Activated B cell treated with CpG ODN at 0.5 μM for 24 hours (primary cell): ENCODE measurements at regions not wholly inside any gene's neighbourhood (a gene's known extent, or its start where the extent isn't known, plus 50 kb on each side); places are given as distances from the start of the nearest gene placed in this dataset.

Experiments used
- ATAC-seq: fragments of 200-7000 bp; cut with Tn5 transposase; one replicate; pipeline ENCODE4 v1.10.0; 2021; ENCODE audit warnings: low read depth, mild to moderate bottlenecking, moderate library complexity
- CTCF ChIA-PET: fragments of 350-600 bp; sonication (Branson Sonifier 250); formaldehyde crosslinking; loops from one replicate; lab custom pipeline; 2021; ENCODE audit warnings: antibody characterized with exemption; lab: Charles Lee
- POLR2A ChIA-PET: fragments of 350-600 bp; sonication (Branson Sonifier 250); formaldehyde crosslinking; loops from one replicate; lab custom pipeline; 2021; ENCODE audit warnings: antibody characterized with exemption; lab: Charles Lee
- DNase-seq: peaks from one replicate; pipeline ENCODE4 v3.0.0; 2022
- H3K27ac Mint-ChIP-seq: one replicate; pipeline ENCODE4 v1.8.0; 2020; ENCODE audit warnings: mixed read lengths
- H3K27me3 Mint-ChIP-seq: one replicate; pipeline ENCODE4 v1.8.0; 2021; ENCODE audit warnings: mixed read lengths
- H3K36me3 Mint-ChIP-seq: one replicate; pipeline ENCODE4 v1.8.0; 2021; ENCODE audit warnings: low read depth, mixed read lengths
- H3K4me1 Mint-ChIP-seq: one replicate; pipeline ENCODE4 v1.8.0; 2021; ENCODE audit warnings: mixed read lengths
- H3K4me3 Mint-ChIP-seq: one replicate; pipeline ENCODE4 v1.8.0; 2020; ENCODE audit warnings: mild to moderate bottlenecking, mixed read lengths
- H3K9me3 Mint-ChIP-seq: one replicate; pipeline ENCODE4 v1.8.0; 2020; ENCODE audit warnings: mixed read lengths
- intact Hi-C: fragments of 100-400 bp; cut with micrococcal nuclease; formaldehyde crosslinking; loops from one replicate; pipeline ENCODE4 v1.15.1; 2024
- TF ChIP-seq, protein P1 (sequence below): fragments of 200-600 bp; IDR thresholded peaks from one replicate; pipeline ENCODE4 v1.8.0; 2022; ENCODE audit warnings: antibody characterized with exemption, mild to moderate bottlenecking

DNA sequence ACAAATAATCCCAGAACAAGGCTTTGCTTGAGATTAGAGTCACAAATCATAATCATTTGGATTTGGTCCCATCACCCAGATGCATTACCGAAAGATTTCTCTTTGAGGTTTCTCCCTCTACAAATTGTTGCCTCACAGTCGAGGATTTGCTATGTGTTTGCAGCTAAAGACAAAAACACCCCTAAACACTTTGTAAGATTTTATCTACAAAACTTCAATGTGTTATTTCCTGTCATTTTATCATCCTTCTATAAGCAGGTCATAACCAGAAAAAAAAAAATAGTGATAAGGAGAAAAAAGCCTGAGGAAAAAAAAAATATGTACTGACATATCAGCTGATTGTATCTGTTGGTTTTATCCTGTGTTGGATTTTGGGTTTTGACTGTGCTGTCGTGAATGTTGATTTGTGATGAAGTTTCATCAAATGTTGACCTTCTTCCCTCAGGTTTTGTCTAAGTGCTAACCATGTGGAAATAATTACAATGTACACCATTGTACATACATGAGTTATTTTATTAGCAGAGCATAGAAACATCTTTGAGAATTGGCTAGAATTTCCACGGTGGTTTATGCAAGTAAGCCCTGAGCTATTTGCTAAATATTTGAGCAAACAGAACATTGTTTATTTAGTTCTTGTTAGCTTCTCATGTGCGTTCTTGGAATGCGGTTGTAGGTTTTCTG, 274.4 kb downstream of the NEBL start:
- TF ChIP-seq, protein P1, sequence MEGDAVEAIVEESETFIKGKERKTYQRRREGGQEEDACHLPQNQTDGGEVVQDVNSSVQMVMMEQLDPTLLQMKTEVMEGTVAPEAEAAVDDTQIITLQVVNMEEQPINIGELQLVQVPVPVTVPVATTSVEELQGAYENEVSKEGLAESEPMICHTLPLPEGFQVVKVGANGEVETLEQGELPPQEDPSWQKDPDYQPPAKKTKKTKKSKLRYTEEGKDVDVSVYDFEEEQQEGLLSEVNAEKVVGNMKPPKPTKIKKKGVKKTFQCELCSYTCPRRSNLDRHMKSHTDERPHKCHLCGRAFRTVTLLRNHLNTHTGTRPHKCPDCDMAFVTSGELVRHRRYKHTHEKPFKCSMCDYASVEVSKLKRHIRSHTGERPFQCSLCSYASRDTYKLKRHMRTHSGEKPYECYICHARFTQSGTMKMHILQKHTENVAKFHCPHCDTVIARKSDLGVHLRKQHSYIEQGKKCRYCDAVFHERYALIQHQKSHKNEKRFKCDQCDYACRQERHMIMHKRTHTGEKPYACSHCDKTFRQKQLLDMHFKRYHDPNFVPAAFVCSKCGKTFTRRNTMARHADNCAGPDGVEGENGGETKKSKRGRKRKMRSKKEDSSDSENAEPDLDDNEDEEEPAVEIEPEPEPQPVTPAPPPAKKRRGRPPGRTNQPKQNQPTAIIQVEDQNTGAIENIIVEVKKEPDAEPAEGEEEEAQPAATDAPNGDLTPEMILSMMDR, result no peak
- ATAC-seq (no peak), DNase-seq (no peak)
- Mint-ChIP-seq H3K4me1 (no peaks in the 10 kb centered on the region), H3K27ac (no peak overlapping the region), H3K9me3 (no peaks in the 10 kb centered on the region), H3K4me3 (no peak overlapping the region), H3K36me3 (no peaks in the 10 kb centered on the region), H3K27me3 (no peaks in the 10 kb centered on the region)
- CTCF ChIA-PET, result no interaction called here
- intact Hi-C loops, result no loop called here
- POLR2A ChIA-PET, result no interaction called here

DNA sequence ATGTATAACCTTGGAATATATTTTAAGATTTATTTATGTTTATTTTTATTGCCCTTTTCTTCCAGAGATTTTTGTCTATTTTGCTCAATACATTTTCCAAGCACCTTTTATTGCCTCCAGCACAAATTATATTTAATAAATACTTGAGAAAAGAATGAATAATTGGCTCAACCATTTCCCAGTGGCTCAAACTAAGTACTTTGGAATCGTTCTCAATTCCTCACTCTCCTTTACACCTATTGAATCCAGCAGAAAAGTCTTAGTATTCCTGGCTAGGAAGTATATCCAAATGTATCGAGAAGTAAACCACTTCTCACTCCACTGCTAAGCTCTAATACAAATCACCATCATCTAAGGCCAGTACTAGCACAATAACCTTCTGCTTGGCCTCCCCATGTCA, 276.1 kb downstream of the NEBL start:
- Mint-ChIP-seq H3K27me3 (no peaks in the 10 kb centered on the region), H3K36me3 (no peaks in the 10 kb centered on the region), H3K27ac (no peak overlapping the region), H3K9me3 (no peaks in the 10 kb centered on the region), H3K4me3 (no peak overlapping the region), H3K4me1 (no peaks in the 10 kb centered on the region)
- POLR2A ChIA-PET, result no interaction called here
- no peak for DNase-seq
- intact Hi-C loops, result no loop called here
- CTCF ChIA-PET, result no interaction called here
- TF ChIP-seq, protein P1, result no peak
- ATAC-seq, result no peak

DNA sequence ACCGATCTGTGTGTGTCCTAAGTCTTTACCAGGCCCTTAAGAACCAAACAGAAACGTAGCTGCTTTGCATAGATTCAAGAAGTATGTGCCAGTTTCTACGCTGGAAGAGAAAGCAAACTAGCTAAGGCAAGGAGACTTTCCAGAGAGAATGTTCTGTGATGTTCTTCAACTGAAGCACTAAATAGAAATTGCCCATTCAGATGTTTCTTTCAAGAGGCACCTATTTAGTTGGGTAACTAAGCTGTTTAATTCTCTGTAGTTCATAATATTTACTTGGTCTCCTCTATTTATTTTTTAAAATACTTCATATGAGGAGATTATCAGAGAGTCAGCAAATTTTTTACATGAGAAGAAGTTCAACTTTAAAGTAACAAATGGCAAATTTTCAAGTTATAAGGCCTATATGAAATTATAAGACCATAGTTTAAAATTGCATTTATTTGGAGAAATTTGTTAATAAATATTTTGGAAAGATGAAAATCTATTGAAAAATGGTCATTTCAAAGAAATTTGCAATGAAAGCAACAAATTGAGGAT, 279.0 kb downstream of the NEBL start:
- TF ChIP-seq, protein P1, result no peak
- ChIA-PET CTCF (no interaction called here), POLR2A (no interaction called here)
- H3K27me3 Mint-ChIP-seq, result no peaks in the 10 kb centered on the region
- no peaks in the 10 kb centered on the region for H3K4me1 Mint-ChIP-seq
- intact Hi-C loops, result no loop called here
- ATAC-seq, result no peak
- no peak for DNase-seq
- no peak overlapping the region for H3K27ac Mint-ChIP-seq
- peaks cover 3% of the 10 kb centered on the region for H3K9me3 Mint-ChIP-seq
- no peak overlapping the region for H3K4me3 Mint-ChIP-seq
- no peaks in the 10 kb centered on the region for H3K36me3 Mint-ChIP-seq

DNA sequence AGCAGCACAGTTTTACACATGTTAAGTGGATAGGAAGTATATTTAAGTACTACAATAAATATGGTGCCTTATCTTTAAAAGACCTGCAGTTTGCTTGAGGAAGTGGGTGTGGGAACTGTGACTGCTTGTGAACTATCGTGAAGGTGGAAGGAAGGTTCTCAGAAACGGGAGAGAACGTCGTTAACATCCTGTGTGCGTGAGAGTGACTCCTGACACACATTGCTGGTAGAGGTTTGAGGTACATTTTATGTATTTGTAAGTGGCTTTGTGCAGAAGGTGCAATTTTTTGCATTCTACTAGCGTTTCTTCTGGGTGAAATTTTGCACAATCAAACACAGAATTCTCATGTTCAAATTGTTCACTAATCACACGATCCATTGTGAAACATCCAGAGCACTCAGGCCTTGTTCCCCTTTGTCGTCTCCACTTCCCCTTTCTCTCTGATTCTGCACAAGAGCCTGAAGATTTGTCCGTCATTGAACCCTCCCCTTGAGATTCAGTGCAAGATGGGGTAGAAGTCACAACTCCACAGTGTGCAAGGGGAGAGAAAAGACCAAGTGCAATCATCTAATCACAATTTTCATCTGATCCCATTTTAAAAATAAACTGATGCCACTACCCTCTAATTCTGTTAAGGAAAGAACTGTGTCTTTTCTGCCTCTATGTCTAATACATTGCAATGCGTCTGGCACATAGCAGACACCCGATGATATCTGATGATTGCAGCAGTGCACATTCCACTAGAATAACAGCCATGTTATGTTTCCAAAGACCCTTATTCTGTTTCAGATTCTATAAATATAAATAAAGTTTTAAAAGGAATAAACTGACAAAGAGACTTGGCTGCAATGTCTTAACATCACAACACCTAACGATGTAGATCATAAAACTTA, 279.9 kb downstream of the NEBL start:
- peaks cover 3% of the 10 kb centered on the region for H3K9me3 Mint-ChIP-seq
- no peaks in the 10 kb centered on the region for H3K4me1 Mint-ChIP-seq
- intact Hi-C loops, result no loop called here
- H3K27me3 Mint-ChIP-seq, result no peaks in the 10 kb centered on the region
- no peak for ATAC-seq
- TF ChIP-seq, protein P1, result no peak
- ChIA-PET CTCF (no interaction called here), POLR2A (no interaction called here)
- no peaks in the 10 kb centered on the region for H3K36me3 Mint-ChIP-seq
- DNase-seq, result no peak
- no peak overlapping the region for H3K4me3 Mint-ChIP-seq
- H3K27ac Mint-ChIP-seq, result no peak overlapping the region

DNA sequence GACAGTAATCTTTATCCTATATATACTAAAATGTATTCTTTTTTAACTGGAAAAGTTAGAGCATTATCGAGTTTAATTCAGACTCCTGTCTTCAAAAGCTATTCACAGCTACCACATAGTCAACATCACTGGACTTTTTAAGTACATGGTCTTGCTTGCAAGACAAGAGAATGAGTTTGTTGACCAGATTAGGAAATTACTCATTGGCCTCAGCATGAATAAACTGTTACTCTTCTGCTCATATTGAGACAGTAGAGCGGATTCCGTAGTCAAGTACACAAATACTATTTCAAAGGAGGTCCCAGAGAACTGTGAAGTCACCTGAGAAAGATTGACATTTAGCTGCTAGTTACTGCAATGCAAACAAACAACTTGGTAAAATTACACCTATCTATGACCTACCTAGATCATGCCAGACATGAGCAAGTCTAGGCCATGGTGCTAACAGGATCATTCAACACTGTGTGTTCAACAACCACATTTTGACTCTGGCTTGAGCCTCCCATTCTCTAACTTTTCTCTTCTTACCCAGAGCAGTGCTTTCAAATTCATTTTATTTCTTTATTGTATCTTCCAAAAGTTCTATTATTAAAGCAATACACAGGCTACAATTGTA, 280.9 kb downstream of the NEBL start:
- no peak overlapping the region for H3K4me3 Mint-ChIP-seq
- ChIA-PET POLR2A (no interaction called here), CTCF (no interaction called here)
- H3K9me3 Mint-ChIP-seq, result peaks cover 3% of the 10 kb centered on the region
- no peaks in the 10 kb centered on the region for H3K4me1 Mint-ChIP-seq
- DNase-seq (no peak), ATAC-seq (no peak)
- TF ChIP-seq, protein P1, result no peak
- H3K27ac Mint-ChIP-seq, result no peak overlapping the region
- H3K27me3 Mint-ChIP-seq, result no peaks in the 10 kb centered on the region
- intact Hi-C loops, result no loop called here
- H3K36me3 Mint-ChIP-seq, result no peaks in the 10 kb centered on the region
